WTC11 (cell line): ENCODE measurements at regions not wholly inside any gene's neighbourhood (a gene's known extent, or its start where the extent isn't known, plus 50 kb on each side); places are given as distances from the start of the nearest gene placed in this dataset.

ENCODE experiments used
- SP1 ChIP-seq: sonication (generic); formaldehyde crosslinking; conservative IDR thresholded peaks from 2 replicates; pipeline ENCODE4 v1.8.1; 2022; ENCODE audit warnings: missing genetic modification reagents
- ZNF138 ChIP-seq: sonication (generic); formaldehyde crosslinking; conservative IDR thresholded peaks from 2 replicates; pipeline ENCODE4 v1.8.1; 2022; ENCODE audit warnings: mild to moderate bottlenecking, moderate library complexity, missing genetic modification reagents
- TF ChIP-seq, protein P1 (sequence below): fragments of 200-600 bp; IDR thresholded peaks from 2 replicates; pipeline ENCODE4 v1.8.0; 2022; ENCODE audit warnings: antibody characterized with exemption
- TF ChIP-seq, protein P2 (sequence below): sonication (generic); formaldehyde crosslinking; IDR thresholded peaks from 2 replicates; pipeline ENCODE4 v1.8.1; 2023; ENCODE audit warnings: mild to moderate bottlenecking, moderate library complexity, missing genetic modification reagents
- TF ChIP-seq, protein P3 (sequence below): sonication (generic); formaldehyde crosslinking; IDR thresholded peaks from 2 replicates; pipeline ENCODE4 v1.8.1; 2022; ENCODE audit warnings: mild to moderate bottlenecking, missing genetic modification reagents, moderate library complexity, borderline replicate concordance
- TF ChIP-seq, protein P4 (sequence below): sonication (generic); formaldehyde crosslinking; IDR thresholded peaks from 2 replicates; pipeline ENCODE4 v1.8.0; 2022; ENCODE audit warnings: mild to moderate bottlenecking, missing genetic modification reagents

DNA sequence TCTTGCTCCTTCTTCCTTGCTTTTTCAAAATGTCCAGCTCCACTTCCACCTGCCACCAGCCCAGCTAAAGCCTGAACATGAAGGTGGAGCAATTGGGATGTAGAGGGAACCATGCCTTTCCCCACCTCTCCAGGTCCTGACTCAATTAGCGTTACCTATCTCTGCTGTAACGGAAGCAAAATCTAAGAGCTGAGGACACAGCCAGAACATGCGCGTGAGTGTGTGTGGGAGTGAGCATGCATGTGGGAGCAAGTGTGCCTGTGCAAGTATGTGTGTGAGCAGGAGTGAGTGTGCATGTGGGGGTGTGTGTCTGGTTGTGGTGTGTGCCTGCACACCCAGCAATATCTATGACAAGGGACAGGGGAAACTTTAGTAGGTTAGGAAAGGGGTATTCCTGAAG is 364.5 kb downstream of the MID1IP1 start:
- TF ChIP-seq, protein P1, sequence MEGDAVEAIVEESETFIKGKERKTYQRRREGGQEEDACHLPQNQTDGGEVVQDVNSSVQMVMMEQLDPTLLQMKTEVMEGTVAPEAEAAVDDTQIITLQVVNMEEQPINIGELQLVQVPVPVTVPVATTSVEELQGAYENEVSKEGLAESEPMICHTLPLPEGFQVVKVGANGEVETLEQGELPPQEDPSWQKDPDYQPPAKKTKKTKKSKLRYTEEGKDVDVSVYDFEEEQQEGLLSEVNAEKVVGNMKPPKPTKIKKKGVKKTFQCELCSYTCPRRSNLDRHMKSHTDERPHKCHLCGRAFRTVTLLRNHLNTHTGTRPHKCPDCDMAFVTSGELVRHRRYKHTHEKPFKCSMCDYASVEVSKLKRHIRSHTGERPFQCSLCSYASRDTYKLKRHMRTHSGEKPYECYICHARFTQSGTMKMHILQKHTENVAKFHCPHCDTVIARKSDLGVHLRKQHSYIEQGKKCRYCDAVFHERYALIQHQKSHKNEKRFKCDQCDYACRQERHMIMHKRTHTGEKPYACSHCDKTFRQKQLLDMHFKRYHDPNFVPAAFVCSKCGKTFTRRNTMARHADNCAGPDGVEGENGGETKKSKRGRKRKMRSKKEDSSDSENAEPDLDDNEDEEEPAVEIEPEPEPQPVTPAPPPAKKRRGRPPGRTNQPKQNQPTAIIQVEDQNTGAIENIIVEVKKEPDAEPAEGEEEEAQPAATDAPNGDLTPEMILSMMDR: no peak
- TF ChIP-seq, protein P2, sequence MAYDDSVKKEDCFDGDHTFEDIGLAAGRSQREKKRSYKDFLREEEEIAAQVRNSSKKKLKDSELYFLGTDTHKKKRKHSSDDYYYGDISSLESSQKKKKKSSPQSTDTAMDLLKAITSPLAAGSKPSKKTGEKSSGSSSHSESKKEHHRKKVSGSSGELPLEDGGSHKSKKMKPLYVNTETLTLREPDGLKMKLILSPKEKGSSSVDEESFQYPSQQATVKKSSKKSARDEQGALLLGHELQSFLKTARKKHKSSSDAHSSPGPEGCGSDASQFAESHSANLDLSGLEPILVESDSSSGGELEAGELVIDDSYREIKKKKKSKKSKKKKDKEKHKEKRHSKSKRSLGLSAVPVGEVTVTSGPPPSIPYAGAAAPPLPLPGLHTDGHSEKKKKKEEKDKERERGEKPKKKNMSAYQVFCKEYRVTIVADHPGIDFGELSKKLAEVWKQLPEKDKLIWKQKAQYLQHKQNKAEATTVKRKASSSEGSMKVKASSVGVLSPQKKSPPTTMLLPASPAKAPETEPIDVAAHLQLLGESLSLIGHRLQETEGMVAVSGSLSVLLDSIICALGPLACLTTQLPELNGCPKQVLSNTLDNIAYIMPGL: no peak
- TF ChIP-seq, protein P3, sequence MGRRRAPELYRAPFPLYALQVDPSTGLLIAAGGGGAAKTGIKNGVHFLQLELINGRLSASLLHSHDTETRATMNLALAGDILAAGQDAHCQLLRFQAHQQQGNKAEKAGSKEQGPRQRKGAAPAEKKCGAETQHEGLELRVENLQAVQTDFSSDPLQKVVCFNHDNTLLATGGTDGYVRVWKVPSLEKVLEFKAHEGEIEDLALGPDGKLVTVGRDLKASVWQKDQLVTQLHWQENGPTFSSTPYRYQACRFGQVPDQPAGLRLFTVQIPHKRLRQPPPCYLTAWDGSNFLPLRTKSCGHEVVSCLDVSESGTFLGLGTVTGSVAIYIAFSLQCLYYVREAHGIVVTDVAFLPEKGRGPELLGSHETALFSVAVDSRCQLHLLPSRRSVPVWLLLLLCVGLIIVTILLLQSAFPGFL (CRISPR knock-in tag): no peak
- TF ChIP-seq SP1 (CRISPR knock-in tag): no peak
- TF ChIP-seq ZNF138: no peak
- TF ChIP-seq, protein P4, sequence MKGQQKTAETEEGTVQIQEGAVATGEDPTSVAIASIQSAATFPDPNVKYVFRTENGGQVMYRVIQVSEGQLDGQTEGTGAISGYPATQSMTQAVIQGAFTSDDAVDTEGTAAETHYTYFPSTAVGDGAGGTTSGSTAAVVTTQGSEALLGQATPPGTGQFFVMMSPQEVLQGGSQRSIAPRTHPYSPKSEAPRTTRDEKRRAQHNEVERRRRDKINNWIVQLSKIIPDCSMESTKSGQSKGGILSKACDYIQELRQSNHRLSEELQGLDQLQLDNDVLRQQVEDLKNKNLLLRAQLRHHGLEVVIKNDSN (CRISPR knock-in tag): no peak
